ENCODE measurements at regions not wholly inside any gene's neighbourhood (a gene's known extent, or its start where the extent isn't known, plus 50 kb on each side); places are given as distances from the start of the nearest gene placed in this dataset.
"Not testable (repeated sequence)": the region's sequence is repeated elsewhere in the genome, so short reads cannot be mapped to it uniquely, and the experiment has no call there.

DNA sequence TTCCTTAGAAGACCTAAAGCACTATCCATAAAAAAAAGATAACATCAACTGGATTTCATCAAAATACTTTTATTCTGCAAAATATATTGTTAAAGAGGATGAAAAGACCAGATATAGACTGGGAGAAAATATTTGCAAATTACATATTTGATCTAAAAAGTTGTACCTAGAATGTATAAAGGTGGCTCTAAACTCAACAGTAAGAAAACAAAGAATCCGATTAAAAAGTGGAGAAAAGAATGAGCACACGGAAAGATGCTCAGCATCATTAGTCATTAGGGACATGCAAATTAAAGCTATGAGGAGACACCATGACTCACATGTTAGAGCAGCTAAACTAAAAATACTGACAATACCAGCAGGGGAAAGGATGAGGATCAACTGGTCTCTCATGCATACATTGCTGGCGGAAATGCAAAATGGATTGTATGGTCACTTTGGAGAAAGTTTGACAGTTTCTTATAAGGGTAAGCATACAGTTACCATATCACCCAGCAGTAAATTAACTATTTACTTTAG, 298.4 kb upstream of the PLGLB2 start:
- TF ChIP-seq, protein P1, sequence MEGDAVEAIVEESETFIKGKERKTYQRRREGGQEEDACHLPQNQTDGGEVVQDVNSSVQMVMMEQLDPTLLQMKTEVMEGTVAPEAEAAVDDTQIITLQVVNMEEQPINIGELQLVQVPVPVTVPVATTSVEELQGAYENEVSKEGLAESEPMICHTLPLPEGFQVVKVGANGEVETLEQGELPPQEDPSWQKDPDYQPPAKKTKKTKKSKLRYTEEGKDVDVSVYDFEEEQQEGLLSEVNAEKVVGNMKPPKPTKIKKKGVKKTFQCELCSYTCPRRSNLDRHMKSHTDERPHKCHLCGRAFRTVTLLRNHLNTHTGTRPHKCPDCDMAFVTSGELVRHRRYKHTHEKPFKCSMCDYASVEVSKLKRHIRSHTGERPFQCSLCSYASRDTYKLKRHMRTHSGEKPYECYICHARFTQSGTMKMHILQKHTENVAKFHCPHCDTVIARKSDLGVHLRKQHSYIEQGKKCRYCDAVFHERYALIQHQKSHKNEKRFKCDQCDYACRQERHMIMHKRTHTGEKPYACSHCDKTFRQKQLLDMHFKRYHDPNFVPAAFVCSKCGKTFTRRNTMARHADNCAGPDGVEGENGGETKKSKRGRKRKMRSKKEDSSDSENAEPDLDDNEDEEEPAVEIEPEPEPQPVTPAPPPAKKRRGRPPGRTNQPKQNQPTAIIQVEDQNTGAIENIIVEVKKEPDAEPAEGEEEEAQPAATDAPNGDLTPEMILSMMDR (IDR thresholded peaks at IDR 0.05): not testable (repeated sequence)
- TF ChIP-seq POLR2A (IDR thresholded peaks at IDR 0.05): not testable (repeated sequence)

Data from lower leg skin (tissue), 3 donors.